ENCODE measurements at regions not wholly inside any gene's neighbourhood (a gene's known extent, or its start where the extent isn't known, plus 50 kb on each side); places are given as distances from the start of the nearest gene placed in this dataset.

GRCh38 chr11:62054484-62055121, 69.2 kb upstream of the INCENP start:
- Histone ChIP-seq H3K27me3 (ENCODE audit: control insufficient read depth, insufficient read depth, low read length) (no peaks in the 10 kb centered on the region), H3K9ac (ENCODE audit: low read length) (no peak overlapping the region), H3K4me1 (ENCODE audit: control insufficient read depth, insufficient read depth, low read length) (no peaks in the 10 kb centered on the region), H3K9me3 (ENCODE audit: control insufficient read depth, low read length) (no peaks in the 10 kb centered on the region), H3K4me3 (ENCODE audit: low read length) (no peak overlapping the region), H3K36me3 (ENCODE audit: control insufficient read depth, insufficient read depth, low read length) (no peaks in the 10 kb centered on the region)

GRCh38 chr11:62054081-62054480, 69.7 kb upstream of the INCENP start:
- no peaks in the 10 kb centered on the region for H3K36me3 ChIP-seq (ENCODE audit: control insufficient read depth, insufficient read depth, low read length)
- no peaks in the 10 kb centered on the region for H3K9me3 ChIP-seq (ENCODE audit: control insufficient read depth, low read length)
- no peaks in the 10 kb centered on the region for H3K27me3 ChIP-seq (ENCODE audit: control insufficient read depth, insufficient read depth, low read length)
- no peak overlapping the region for H3K4me3 ChIP-seq (ENCODE audit: low read length)
- no peaks in the 10 kb centered on the region for H3K4me1 ChIP-seq (ENCODE audit: control insufficient read depth, insufficient read depth, low read length)
- no peak overlapping the region for H3K9ac ChIP-seq (ENCODE audit: low read length)

GRCh38 chr11:62050716-62051115, 73.1 kb upstream of the INCENP start:
- Histone ChIP-seq H3K4me1 (ENCODE audit: control insufficient read depth, insufficient read depth, low read length) (peaks cover 17% of the 10 kb centered on the region), H3K9ac (ENCODE audit: low read length) (no peak overlapping the region), H3K9me3 (ENCODE audit: control insufficient read depth, low read length) (no peaks in the 10 kb centered on the region), H3K36me3 (ENCODE audit: control insufficient read depth, insufficient read depth, low read length) (no peaks in the 10 kb centered on the region), H3K27me3 (ENCODE audit: control insufficient read depth, insufficient read depth, low read length) (no peaks in the 10 kb centered on the region), H3K4me3 (ENCODE audit: low read length) (no peak overlapping the region)

GRCh38 chr11:62048100-62048499, 75.7 kb upstream of the INCENP start:
- no peak overlapping the region for H3K9ac ChIP-seq (ENCODE audit: low read length)
- H3K27me3 ChIP-seq (ENCODE audit: control insufficient read depth, insufficient read depth, low read length) = no peaks in the 10 kb centered on the region
- peaks cover 31% of the 10 kb centered on the region for H3K4me1 ChIP-seq (ENCODE audit: control insufficient read depth, insufficient read depth, low read length)
- no peaks in the 10 kb centered on the region for H3K36me3 ChIP-seq (ENCODE audit: control insufficient read depth, insufficient read depth, low read length)
- no peak overlapping the region for H3K4me3 ChIP-seq (ENCODE audit: low read length)
- no peaks in the 10 kb centered on the region for H3K9me3 ChIP-seq (ENCODE audit: control insufficient read depth, low read length)

GRCh38 chr11:62046568-62047100, 77.2 kb upstream of the INCENP start:
- Histone ChIP-seq H3K4me3 (ENCODE audit: low read length) (no peak overlapping the region), H3K9me3 (ENCODE audit: control insufficient read depth, low read length) (no peaks in the 10 kb centered on the region), H3K4me1 (ENCODE audit: control insufficient read depth, insufficient read depth, low read length) (peaks cover 39% of the 10 kb centered on the region), H3K36me3 (ENCODE audit: control insufficient read depth, insufficient read depth, low read length) (no peaks in the 10 kb centered on the region), H3K27me3 (ENCODE audit: control insufficient read depth, insufficient read depth, low read length) (no peaks in the 10 kb centered on the region), H3K9ac (ENCODE audit: low read length) (no peak overlapping the region)

GRCh38 chr11:62044639-62045121, 77.2 kb upstream of the FTH1 start:
- H3K36me3 ChIP-seq (ENCODE audit: control insufficient read depth, insufficient read depth, low read length) = no peaks in the 10 kb centered on the region
- H3K4me1 ChIP-seq (ENCODE audit: control insufficient read depth, insufficient read depth, low read length) = peaks cover 43% of the 10 kb centered on the region
- H3K4me3 ChIP-seq (ENCODE audit: low read length) = no peak overlapping the region
- H3K9ac ChIP-seq (ENCODE audit: low read length) = no peak overlapping the region
- no peaks in the 10 kb centered on the region for H3K27me3 ChIP-seq (ENCODE audit: control insufficient read depth, insufficient read depth, low read length)
- H3K9me3 ChIP-seq (ENCODE audit: control insufficient read depth, low read length) = no peaks in the 10 kb centered on the region

- no peak overlapping the region for H3K4me3 ChIP-seq (ENCODE audit: low read length)
- no peaks in the 10 kb centered on the region for H3K27me3 ChIP-seq (ENCODE audit: control insufficient read depth, insufficient read depth, low read length)
- H3K4me1 ChIP-seq (ENCODE audit: control insufficient read depth, insufficient read depth, low read length) = no peaks in the 10 kb centered on the region
- H3K9me3 ChIP-seq (ENCODE audit: control insufficient read depth, low read length) = no peaks in the 10 kb centered on the region
- no peaks in the 10 kb centered on the region for H3K36me3 ChIP-seq (ENCODE audit: control insufficient read depth, insufficient read depth, low read length)
- H3K9ac ChIP-seq (ENCODE audit: low read length) = no peak overlapping the region
Measured at GRCh38 chr11:62035293-62035692, 67.9 kb upstream of the FTH1 start.

- Histone ChIP-seq H3K4me3 (ENCODE audit: low read length) (no peak overlapping the region), H3K27me3 (ENCODE audit: control insufficient read depth, insufficient read depth, low read length) (no peaks in the 10 kb centered on the region), H3K9me3 (ENCODE audit: control insufficient read depth, low read length) (no peaks in the 10 kb centered on the region), H3K36me3 (ENCODE audit: control insufficient read depth, insufficient read depth, low read length) (no peaks in the 10 kb centered on the region), H3K4me1 (ENCODE audit: control insufficient read depth, insufficient read depth, low read length) (no peaks in the 10 kb centered on the region), H3K9ac (ENCODE audit: low read length) (no peak overlapping the region)
Measured at GRCh38 chr11:62034036-62034338, 66.6 kb upstream of the FTH1 start.

- H3K27me3 ChIP-seq (ENCODE audit: control insufficient read depth, insufficient read depth, low read length) = no peaks in the 10 kb centered on the region
- no peak overlapping the region for H3K9ac ChIP-seq (ENCODE audit: low read length)
- H3K9me3 ChIP-seq (ENCODE audit: control insufficient read depth, low read length) = no peaks in the 10 kb centered on the region
- no peaks in the 10 kb centered on the region for H3K4me1 ChIP-seq (ENCODE audit: control insufficient read depth, insufficient read depth, low read length)
- no peak overlapping the region for H3K4me3 ChIP-seq (ENCODE audit: low read length)
- H3K36me3 ChIP-seq (ENCODE audit: control insufficient read depth, insufficient read depth, low read length) = no peaks in the 10 kb centered on the region
Measured at GRCh38 chr11:62033191-62034035, 66.0 kb upstream of the FTH1 start.

- Histone ChIP-seq H3K9me3 (ENCODE audit: control insufficient read depth, low read length) (no peaks in the 10 kb centered on the region), H3K36me3 (ENCODE audit: control insufficient read depth, insufficient read depth, low read length) (no peaks in the 10 kb centered on the region), H3K4me1 (ENCODE audit: control insufficient read depth, insufficient read depth, low read length) (peaks cover 12% of the 10 kb centered on the region)
Measured at GRCh38 chr11:62030071-62030684, 62.7 kb upstream of the FTH1 start.

GRCh38 chr11:62026739-62027370, 59.4 kb upstream of the FTH1 start:
- no peaks in the 10 kb centered on the region for H3K9me3 ChIP-seq (ENCODE audit: control insufficient read depth, low read length)
- no peaks in the 10 kb centered on the region for H3K36me3 ChIP-seq (ENCODE audit: control insufficient read depth, insufficient read depth, low read length)
- no peaks in the 10 kb centered on the region for H3K27me3 ChIP-seq (ENCODE audit: control insufficient read depth, insufficient read depth, low read length)
- no peak overlapping the region for H3K4me3 ChIP-seq (ENCODE audit: low read length)
- H3K9ac ChIP-seq (ENCODE audit: low read length) = no peak overlapping the region
- peaks cover 18% of the 10 kb centered on the region for H3K4me1 ChIP-seq (ENCODE audit: control insufficient read depth, insufficient read depth, low read length)

More at GRCh38 chr11:62030071-62030684, 62.7 kb upstream of the FTH1 start:
- H3K27me3 ChIP-seq (ENCODE audit: control insufficient read depth, insufficient read depth, low read length) = no peaks in the 10 kb centered on the region
- H3K9ac ChIP-seq (ENCODE audit: low read length) = no peak overlapping the region
- no peak overlapping the region for H3K4me3 ChIP-seq (ENCODE audit: low read length)

Measured in mucosa of stomach (tissue), 1 donor.